HepG2 (cell line): ENCODE measurements at regions not wholly inside any gene's neighbourhood (a gene's known extent, or its start where the extent isn't known, plus 50 kb on each side); places are given as distances from the start of the nearest gene placed in this dataset.

ENCODE experiments used
- ATAC-seq: fragments of 200-7000 bp; cut with Tn5 transposase; 3 replicates; pipeline ENCODE4 v1.9.1; 2020; ENCODE audit warnings: mild to moderate bottlenecking, moderate library complexity
- BruUV-seq: library from RNA; stranded (reverse); fragments of 400-500 nt; replicated peaks from 2 replicates; lab custom pipeline; 2021; lab: Mats Ljungman, UMichigan
- CTCF ChIA-PET: fragments of 300-600 bp; formaldehyde crosslinking; extraction: SDS; loops from one replicate; lab custom pipeline; 2021; ENCODE audit warnings: low total read pairs, inconsistent platforms, low intra/inter-chr PET ratio; lab: Yijun Ruan, JAX
- POLR2A ChIA-PET: fragments of 350-600 bp; sonication (Branson Sonifier 250); formaldehyde crosslinking; loops from one replicate; lab custom pipeline; 2020; ENCODE audit warnings: antibody characterized with exemption, inconsistent platforms; lab: Yijun Ruan, JAX
- DNase-seq: peaks from one replicate; pipeline ENCODE4 v3.0.0-alpha.2; 2015; ENCODE audit warnings: low spot score
- FAIRE-seq: peaks from 3 replicates; lab custom pipeline; 2011; peaks lifted over from hg19 to GRCh38; lab: Jason Lieb, UNC
- H2AFZ ChIP-seq: one replicate; pipeline ENCODE4 v1.6.1; 2011; ENCODE audit warnings: low read length, inconsistent platforms
- H3K27ac ChIP-seq: fragments of 300-600 bp; 3 replicates; pipeline ENCODE4 v1.8.0; 2011; ENCODE audit warnings: mixed run types, mild to moderate bottlenecking, mixed read lengths, low read length, inconsistent platforms; ENCODE audit not compliant: insufficient read depth; ENCODE audit errors: extremely low read length
- H3K27me3 ChIP-seq, 2 experiments: fragments of 200-600 bp in 1 of 2; 2 replicates in 1 of 2; 3 replicates in 1 of 2; pipeline versions ENCODE4 v1.6.0 to v1.8.0; 2011; ENCODE audit warnings: low read length in 2 of 2, mild to moderate bottlenecking in 2 of 2, moderate library complexity in 2 of 2, inconsistent platforms in 1 of 2; ENCODE audit not compliant: insufficient read depth in 2 of 2, control insufficient read depth in 1 of 2
- H3K36me3 ChIP-seq, 2 experiments: fragments of 200-600 bp in 1 of 2; replicated peaks in 1 of 2; 2 replicates in 1 of 2; 3 replicates in 1 of 2; pipeline versions ENCODE4 v1.5.1 to v1.8.0; 2011; ENCODE audit warnings: low read length in 2 of 2, inconsistent platforms in 1 of 2; ENCODE audit not compliant: insufficient read depth in 2 of 2, control insufficient read depth in 1 of 2
- H3K4me1 ChIP-seq: 2 replicates; pipeline ENCODE4 v1.5.1; 2012; ENCODE audit warnings: low read length, inconsistent platforms; ENCODE audit not compliant: insufficient read depth
- H3K4me2 ChIP-seq: 2 replicates; pipeline ENCODE4 v1.6.0; 2011; ENCODE audit warnings: low read depth, low read length, inconsistent platforms
- H3K4me3 ChIP-seq, 3 experiments: fragments of 200-600 bp in 1 of 3; sonication (generic), shearing (Covaris generic) in 1 of 3; replicated peaks in 1 of 3; 2 replicates each; pipeline ENCODE4 v1.5.1; 2011 to 2016; ENCODE audit warnings: low read length in 3 of 3, inconsistent platforms in 2 of 3, low read depth in 2 of 3, mild to moderate bottlenecking in 2 of 3, control low read depth in 1 of 3, mixed read lengths in 1 of 3; ENCODE audit not compliant: insufficient read depth in 1 of 3
- H3K79me2 ChIP-seq: one replicate; pipeline ENCODE4 v1.6.1; 2011; ENCODE audit warnings: low read length, inconsistent platforms; ENCODE audit not compliant: insufficient read depth
- H3K9ac ChIP-seq: 2 replicates; pipeline ENCODE4 v1.6.0; 2011; ENCODE audit warnings: mild to moderate bottlenecking, low read depth, low read length, inconsistent platforms; ENCODE audit not compliant: insufficient read depth
- H3K9me3 ChIP-seq: 2 replicates; pipeline ENCODE4 v1.5.1; 2012; ENCODE audit warnings: mild to moderate bottlenecking, low read length
- H4K20me1 ChIP-seq: 2 replicates; pipeline ENCODE4 v1.6.0; 2011; ENCODE audit warnings: inconsistent platforms, mild to moderate bottlenecking, low read length, moderate library complexity; ENCODE audit not compliant: insufficient read depth
- FOXJ3 ChIP-seq: sonication (generic); formaldehyde crosslinking; IDR thresholded peaks from 2 replicates; pipeline ENCODE4 v1.4.0; 2020; ENCODE audit warnings: missing genetic modification reagents, mild to moderate bottlenecking, borderline replicate concordance
- KDM2A ChIP-seq: sonication (generic); formaldehyde crosslinking; IDR thresholded peaks from 2 replicates; pipeline ENCODE4 v1.4.0; 2020; ENCODE audit warnings: low read depth, missing genetic modification reagents, borderline replicate concordance
- MEF2D ChIP-seq: sonication (generic); formaldehyde crosslinking; IDR thresholded peaks from 2 replicates; pipeline ENCODE4 v1.5.1; 2020; ENCODE audit warnings: mild to moderate bottlenecking, missing genetic modification reagents
- NONO ChIP-seq, 2 experiments: fragments of 450-650 bp in 1 of 2; sonication (generic) in 1 of 2; formaldehyde crosslinking in 1 of 2; IDR thresholded peaks in 1 of 2; conservative IDR thresholded peaks in 1 of 2; 2 replicates each; pipeline versions ENCODE4 v1.6.1 to v1.8.0; 2017 to 2022; ENCODE audit warnings: mild to moderate bottlenecking in 1 of 2, missing genetic modification reagents in 1 of 2, moderate library complexity in 1 of 2
- SKI ChIP-seq: fragments of 450-650 bp; IDR thresholded peaks from one replicate; pipeline ENCODE4 v1.6.1; 2018; ENCODE audit warnings: mild to moderate bottlenecking; ENCODE audit not compliant: partially characterized antibody
- TGIF2 ChIP-seq: IDR thresholded peaks from 2 replicates; pipeline ENCODE4 v1.6.1; 2016; ENCODE audit warnings: control low read depth, missing compliant biosample characterization
- THYN1 ChIP-seq: sonication (generic); formaldehyde crosslinking; IDR thresholded peaks from 2 replicates; pipeline ENCODE4 v1.8.1; 2023; ENCODE audit warnings: low read depth, mild to moderate bottlenecking, moderate library complexity, missing genetic modification reagents, borderline replicate concordance
- ZBTB21 ChIP-seq: sonication (generic); formaldehyde crosslinking; IDR thresholded peaks from 2 replicates; pipeline ENCODE4 v1.4.0; 2020; ENCODE audit warnings: missing genetic modification reagents
- ZNF431 ChIP-seq: sonication (generic); formaldehyde crosslinking; IDR thresholded peaks from 2 replicates; pipeline ENCODE4 v1.9.0; 2022; ENCODE audit warnings: missing genetic modification reagents, low read depth, mild to moderate bottlenecking, borderline replicate concordance
- ZNF670 ChIP-seq: sonication (generic); formaldehyde crosslinking; IDR thresholded peaks from 2 replicates; pipeline ENCODE4 v1.8.0; 2022; ENCODE audit warnings: mild to moderate bottlenecking, missing genetic modification reagents, borderline replicate concordance
- whole genome bisulfite sequencing: methylation state at CpG from one replicate; pipeline ENCODE4 v1.1.6; 2017; ENCODE audit warnings: low lambda C conversion rate; 5-methylcytosine and 5-hydroxymethylcytosine counted together
- in situ Hi-C: cut with HindIII; loops from 2 replicates; pipeline ENCODE4 v1.10.0; 2017; ENCODE audit warnings: low pct_unique_long_range_greater_than_20kb; ENCODE audit not compliant: extremely low pct_ligation_motif_present
- intact Hi-C: fragments of 100-400 bp; cut with micrococcal nuclease; formaldehyde crosslinking; loops from one replicate; pipeline ENCODE4 v1.10.0; 2022; ENCODE audit not compliant: unreplicated experiment
- TF ChIP-seq, protein P1 (sequence below): sonication (generic); formaldehyde crosslinking; IDR thresholded peaks from 2 replicates; pipeline ENCODE4 v1.4.0; 2020; ENCODE audit warnings: mild to moderate bottlenecking, missing genetic modification reagents
- TF ChIP-seq, protein P2 (sequence below): sonication (generic); formaldehyde crosslinking; IDR thresholded peaks from 2 replicates; pipeline ENCODE4 v1.4.0; 2020; ENCODE audit warnings: missing genetic modification reagents; ENCODE audit errors: not compliant biosample characterization
- TF ChIP-seq, protein P3 (sequence below): sonication (generic); formaldehyde crosslinking; IDR thresholded peaks from 2 replicates; pipeline ENCODE4 v1.4.0; 2020; ENCODE audit warnings: missing genetic modification reagents

- POLR2A ChIA-PET, result no interaction called here
- H3K9ac ChIP-seq, result no peak overlapping the region
- H3K4me3 ChIP-seq, result no peak overlapping the region
- no peaks in the 10 kb centered on the region for H3K9me3 ChIP-seq
- no peaks in the 10 kb centered on the region for H3K79me2 ChIP-seq
- intact Hi-C loops, result no loop called here
- no peaks in the 10 kb centered on the region for H3K27me3 ChIP-seq
- FAIRE-seq, result no peak
- no peak for TF ChIP-seq FOXJ3 (CRISPR knock-in tag)
- no peak for TF ChIP-seq TGIF2 (CRISPR knock-in tag)
- no peak for TF ChIP-seq MEF2D
- no peak for TF ChIP-seq SKI
- no peak for TF ChIP-seq ZNF670 (CRISPR knock-in tag)
- no peak for TF ChIP-seq NONO (IDR thresholded peaks at IDR 0.05)
- TF ChIP-seq NONO (CRISPR knock-in tag; conservative IDR thresholded peaks at IDR 0.05), result no peak
- TF ChIP-seq ZNF431 (CRISPR knock-in tag), result no peak
- no peak for TF ChIP-seq ZBTB21 (CRISPR knock-in tag)
- no peak for TF ChIP-seq KDM2A
- TF ChIP-seq, protein P1, sequence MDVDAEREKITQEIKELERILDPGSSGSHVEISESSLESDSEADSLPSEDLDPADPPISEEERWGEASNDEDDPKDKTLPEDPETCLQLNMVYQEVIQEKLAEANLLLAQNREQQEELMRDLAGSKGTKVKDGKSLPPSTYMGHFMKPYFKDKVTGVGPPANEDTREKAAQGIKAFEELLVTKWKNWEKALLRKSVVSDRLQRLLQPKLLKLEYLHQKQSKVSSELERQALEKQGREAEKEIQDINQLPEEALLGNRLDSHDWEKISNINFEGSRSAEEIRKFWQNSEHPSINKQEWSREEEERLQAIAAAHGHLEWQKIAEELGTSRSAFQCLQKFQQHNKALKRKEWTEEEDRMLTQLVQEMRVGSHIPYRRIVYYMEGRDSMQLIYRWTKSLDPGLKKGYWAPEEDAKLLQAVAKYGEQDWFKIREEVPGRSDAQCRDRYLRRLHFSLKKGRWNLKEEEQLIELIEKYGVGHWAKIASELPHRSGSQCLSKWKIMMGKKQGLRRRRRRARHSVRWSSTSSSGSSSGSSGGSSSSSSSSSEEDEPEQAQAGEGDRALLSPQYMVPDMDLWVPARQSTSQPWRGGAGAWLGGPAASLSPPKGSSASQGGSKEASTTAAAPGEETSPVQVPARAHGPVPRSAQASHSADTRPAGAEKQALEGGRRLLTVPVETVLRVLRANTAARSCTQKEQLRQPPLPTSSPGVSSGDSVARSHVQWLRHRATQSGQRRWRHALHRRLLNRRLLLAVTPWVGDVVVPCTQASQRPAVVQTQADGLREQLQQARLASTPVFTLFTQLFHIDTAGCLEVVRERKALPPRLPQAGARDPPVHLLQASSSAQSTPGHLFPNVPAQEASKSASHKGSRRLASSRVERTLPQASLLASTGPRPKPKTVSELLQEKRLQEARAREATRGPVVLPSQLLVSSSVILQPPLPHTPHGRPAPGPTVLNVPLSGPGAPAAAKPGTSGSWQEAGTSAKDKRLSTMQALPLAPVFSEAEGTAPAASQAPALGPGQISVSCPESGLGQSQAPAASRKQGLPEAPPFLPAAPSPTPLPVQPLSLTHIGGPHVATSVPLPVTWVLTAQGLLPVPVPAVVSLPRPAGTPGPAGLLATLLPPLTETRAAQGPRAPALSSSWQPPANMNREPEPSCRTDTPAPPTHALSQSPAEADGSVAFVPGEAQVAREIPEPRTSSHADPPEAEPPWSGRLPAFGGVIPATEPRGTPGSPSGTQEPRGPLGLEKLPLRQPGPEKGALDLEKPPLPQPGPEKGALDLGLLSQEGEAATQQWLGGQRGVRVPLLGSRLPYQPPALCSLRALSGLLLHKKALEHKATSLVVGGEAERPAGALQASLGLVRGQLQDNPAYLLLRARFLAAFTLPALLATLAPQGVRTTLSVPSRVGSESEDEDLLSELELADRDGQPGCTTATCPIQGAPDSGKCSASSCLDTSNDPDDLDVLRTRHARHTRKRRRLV (CRISPR knock-in tag), result no peak
- no peak for TF ChIP-seq THYN1 (CRISPR knock-in tag)
- TF ChIP-seq, protein P2, sequence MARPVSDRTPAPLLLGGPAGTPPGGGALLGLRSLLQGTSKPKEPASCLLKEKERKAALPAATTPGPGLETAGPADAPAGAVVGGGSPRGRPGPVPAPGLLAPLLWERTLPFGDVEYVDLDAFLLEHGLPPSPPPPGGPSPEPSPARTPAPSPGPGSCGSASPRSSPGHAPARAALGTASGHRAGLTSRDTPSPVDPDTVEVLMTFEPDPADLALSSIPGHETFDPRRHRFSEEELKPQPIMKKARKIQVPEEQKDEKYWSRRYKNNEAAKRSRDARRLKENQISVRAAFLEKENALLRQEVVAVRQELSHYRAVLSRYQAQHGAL (CRISPR knock-in tag), result no peak
- TF ChIP-seq, protein P3, sequence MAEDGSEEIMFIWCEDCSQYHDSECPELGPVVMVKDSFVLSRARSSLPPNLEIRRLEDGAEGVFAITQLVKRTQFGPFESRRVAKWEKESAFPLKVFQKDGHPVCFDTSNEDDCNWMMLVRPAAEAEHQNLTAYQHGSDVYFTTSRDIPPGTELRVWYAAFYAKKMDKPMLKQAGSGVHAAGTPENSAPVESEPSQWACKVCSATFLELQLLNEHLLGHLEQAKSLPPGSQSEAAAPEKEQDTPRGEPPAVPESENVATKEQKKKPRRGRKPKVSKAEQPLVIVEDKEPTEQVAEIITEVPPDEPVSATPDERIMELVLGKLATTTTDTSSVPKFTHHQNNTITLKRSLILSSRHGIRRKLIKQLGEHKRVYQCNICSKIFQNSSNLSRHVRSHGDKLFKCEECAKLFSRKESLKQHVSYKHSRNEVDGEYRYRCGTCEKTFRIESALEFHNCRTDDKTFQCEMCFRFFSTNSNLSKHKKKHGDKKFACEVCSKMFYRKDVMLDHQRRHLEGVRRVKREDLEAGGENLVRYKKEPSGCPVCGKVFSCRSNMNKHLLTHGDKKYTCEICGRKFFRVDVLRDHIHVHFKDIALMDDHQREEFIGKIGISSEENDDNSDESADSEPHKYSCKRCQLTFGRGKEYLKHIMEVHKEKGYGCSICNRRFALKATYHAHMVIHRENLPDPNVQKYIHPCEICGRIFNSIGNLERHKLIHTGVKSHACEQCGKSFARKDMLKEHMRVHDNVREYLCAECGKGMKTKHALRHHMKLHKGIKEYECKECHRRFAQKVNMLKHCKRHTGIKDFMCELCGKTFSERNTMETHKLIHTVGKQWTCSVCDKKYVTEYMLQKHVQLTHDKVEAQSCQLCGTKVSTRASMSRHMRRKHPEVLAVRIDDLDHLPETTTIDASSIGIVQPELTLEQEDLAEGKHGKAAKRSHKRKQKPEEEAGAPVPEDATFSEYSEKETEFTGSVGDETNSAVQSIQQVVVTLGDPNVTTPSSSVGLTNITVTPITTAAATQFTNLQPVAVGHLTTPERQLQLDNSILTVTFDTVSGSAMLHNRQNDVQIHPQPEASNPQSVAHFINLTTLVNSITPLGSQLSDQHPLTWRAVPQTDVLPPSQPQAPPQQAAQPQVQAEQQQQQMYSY (CRISPR knock-in tag), result no peak
- TF ChIP-seq, all 625 proteins: peak for 0
- Histone ChIP-seq H4K20me1 (no peaks in the 10 kb centered on the region), H3K36me3 (no peaks in the 10 kb centered on the region), H3K27ac (no peak overlapping the region), H3K4me1 (no peaks in the 10 kb centered on the region), H3K4me2 (no peak overlapping the region), H2AFZ (no peak overlapping the region)
- 34% methylated on average over 5 of the region's 5 CpGs for WGBS
- no peak for ATAC-seq
- CTCF ChIA-PET, result no interaction called here
- in situ Hi-C loops, result no loop called here
- BruUV-seq, result no TSS peak
- DNase-seq, result no peak
Measured at GRCh38 chr3:146682171-146682570, 77.0 kb upstream of the PLSCR5 start.
